Heart left ventricle (tissue), 13 donors: ENCODE measurements at regions not wholly inside any gene's neighbourhood (a gene's known extent, or its start where the extent isn't known, plus 50 kb on each side); places are given as distances from the start of the nearest gene placed in this dataset.

Source experiments
- CTCF ChIP-seq, 12 donors: fragments of 200-600 bp; sonication (generic) in 4 of 12; IDR thresholded peaks; one replicate each; pipeline versions ENCODE4 v1.5.0 to v1.8.0; 2018 to 2022; ENCODE audit warnings: antibody characterized with exemption in 12 of 12, mild to moderate bottlenecking in 5 of 12
- POLR2A ChIP-seq, 2 donors: fragments of 450-650 bp; IDR thresholded peaks; one replicate each; pipeline ENCODE4 v1.6.1; 2017; ENCODE audit warnings: antibody characterized with exemption in 2 of 2, mild to moderate bottlenecking in 2 of 2, moderate library complexity in 2 of 2
- donor health status: ischemic (EF 13 %, LVEDD 7.1; RV severe dilation, severe dysfunction).
- donor health status: DM: no; HTN: yes; CAD: no.
- donor health status: DM: no; HTN: no; CAD: no.
- donor health status: ischemic (EF 25% LVEDD 6.9; RV normal size, moderate dysfunction).
- donor health status: ischemic (EF 25% LVEDD 5.7; RV mildly dilated, moderate dysfunction).
- donor health status: ischemic (EF 35%, LVEDD 5.7; RV mildly dilated, moderate dysfunction).
- donor health status: nonischemic (EF 11% LVEDD 7.7; RV severe dilation, severe dysfunction).
- donor health status: DM: yes; HTN: yes; CAD: no.
- donor health status: PGD.
- donor health status: ischemic (EF 29% LVEDD 5.4; RV normal size, mild dysfunction).
- donor health status: nonischemic (EF 23%, LVEDD 6.1; RV moderate dilation, normal function).

- TF ChIP-seq CTCF (IDR thresholded peaks at IDR 0.05) (no peak), POLR2A (IDR thresholded peaks at IDR 0.05) (no peak)
These were observed 158.1 kb downstream of the DDX1 start for GRCh38 chr2:15749460-15750432.
